Fibroblast of villous mesenchyme (primary cell): ENCODE measurements at regions not wholly inside any gene's neighbourhood (a gene's known extent, or its start where the extent isn't known, plus 50 kb on each side); places are given as distances from the start of the nearest gene placed in this dataset.

Source experiments
- DNase-seq: peaks from one replicate; pipeline ENCODE4 v3.0.0-alpha.2; 2010; ENCODE audit warnings: low read depth
- H3K4me3 ChIP-seq: 2 replicates; pipeline ENCODE4 v1.5.1; 2011; ENCODE audit warnings: low read depth, mild to moderate bottlenecking, low read length
- CTCF ChIP-seq: IDR thresholded peaks from 2 replicates; pipeline ENCODE4 v1.5.1; 2012; ENCODE audit warnings: low read depth, mild to moderate bottlenecking, low read length; ENCODE audit not compliant: insufficient read depth

GRCh38 chr10:1886039-1886438 lies 148.7 kb upstream of the ADARB2 start:
- no peak for TF ChIP-seq CTCF
- no peak overlapping the region for H3K4me3 ChIP-seq
- no peak for DNase-seq

GRCh38 chr10:1882728-1883127 lies 145.4 kb upstream of the ADARB2 start:
- H3K4me3 ChIP-seq = no peak overlapping the region
- TF ChIP-seq CTCF = no peak
- DNase-seq = no peak

- H3K4me3 ChIP-seq = no peak overlapping the region
- DNase-seq = no peak
- TF ChIP-seq CTCF = no peak
Measured at GRCh38 chr10:1882180-1882579, 144.9 kb upstream of the ADARB2 start.

- no peak for TF ChIP-seq CTCF
- DNase-seq = no peak
- H3K4me3 ChIP-seq = no peak overlapping the region
Measured at GRCh38 chr10:1881636-1882035, 144.3 kb upstream of the ADARB2 start.

- H3K4me3 ChIP-seq = no peak overlapping the region
- no peak for TF ChIP-seq CTCF
- DNase-seq = no peak
Measured at GRCh38 chr10:1874533-1874932, 137.2 kb upstream of the ADARB2 start.

- no peak for DNase-seq
- no peak overlapping the region for H3K4me3 ChIP-seq
- TF ChIP-seq CTCF = no peak
Measured at GRCh38 chr10:1873661-1874315, 136.5 kb upstream of the ADARB2 start.

- no peak for DNase-seq
- no peak for TF ChIP-seq CTCF
- H3K4me3 ChIP-seq = no peak overlapping the region
Measured at GRCh38 chr10:1872151-1872726, 134.9 kb upstream of the ADARB2 start.
